ENCODE measurements at regions not wholly inside any gene's neighbourhood (a gene's known extent, or its start where the extent isn't known, plus 50 kb on each side); places are given as distances from the start of the nearest gene placed in this dataset.

DNA sequence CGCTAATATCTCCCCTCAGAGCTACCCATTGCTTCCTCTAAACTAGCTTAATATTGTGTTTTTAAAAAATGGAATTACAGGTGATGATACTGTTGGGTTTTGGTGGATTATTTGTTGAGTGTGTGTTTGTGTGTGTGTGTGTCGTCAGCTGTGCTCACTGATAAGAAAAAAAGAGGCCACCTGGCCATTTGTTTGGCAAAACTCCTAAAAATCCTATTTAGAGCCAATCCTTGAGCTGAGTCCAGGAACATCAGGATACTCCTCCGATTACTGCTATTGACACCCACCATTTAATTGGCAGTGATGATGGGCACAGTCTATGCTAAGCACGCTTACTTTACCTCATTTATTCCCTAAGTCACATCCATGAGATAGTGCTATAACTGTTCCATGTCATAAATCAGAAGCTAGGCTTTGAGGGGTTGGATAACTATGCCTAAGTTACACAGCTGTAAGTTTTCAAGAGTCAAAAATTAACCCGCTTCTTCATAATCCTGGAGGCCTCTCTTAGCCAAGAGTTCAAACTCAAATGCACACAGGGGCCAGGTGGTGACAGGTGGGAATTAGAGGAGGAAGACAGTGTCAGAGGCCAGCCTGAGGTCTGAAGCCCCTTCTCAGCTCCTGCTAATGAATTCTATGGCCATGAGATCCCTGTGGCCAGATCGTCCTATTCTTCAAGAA, 1026.6 kb upstream of the TMEM132C start:
- TF ChIP-seq, protein P1, sequence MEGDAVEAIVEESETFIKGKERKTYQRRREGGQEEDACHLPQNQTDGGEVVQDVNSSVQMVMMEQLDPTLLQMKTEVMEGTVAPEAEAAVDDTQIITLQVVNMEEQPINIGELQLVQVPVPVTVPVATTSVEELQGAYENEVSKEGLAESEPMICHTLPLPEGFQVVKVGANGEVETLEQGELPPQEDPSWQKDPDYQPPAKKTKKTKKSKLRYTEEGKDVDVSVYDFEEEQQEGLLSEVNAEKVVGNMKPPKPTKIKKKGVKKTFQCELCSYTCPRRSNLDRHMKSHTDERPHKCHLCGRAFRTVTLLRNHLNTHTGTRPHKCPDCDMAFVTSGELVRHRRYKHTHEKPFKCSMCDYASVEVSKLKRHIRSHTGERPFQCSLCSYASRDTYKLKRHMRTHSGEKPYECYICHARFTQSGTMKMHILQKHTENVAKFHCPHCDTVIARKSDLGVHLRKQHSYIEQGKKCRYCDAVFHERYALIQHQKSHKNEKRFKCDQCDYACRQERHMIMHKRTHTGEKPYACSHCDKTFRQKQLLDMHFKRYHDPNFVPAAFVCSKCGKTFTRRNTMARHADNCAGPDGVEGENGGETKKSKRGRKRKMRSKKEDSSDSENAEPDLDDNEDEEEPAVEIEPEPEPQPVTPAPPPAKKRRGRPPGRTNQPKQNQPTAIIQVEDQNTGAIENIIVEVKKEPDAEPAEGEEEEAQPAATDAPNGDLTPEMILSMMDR (IDR thresholded peaks at IDR 0.05; ENCODE audit: insufficient read depth, low read length), result no peak
- TF ChIP-seq, protein P2, sequence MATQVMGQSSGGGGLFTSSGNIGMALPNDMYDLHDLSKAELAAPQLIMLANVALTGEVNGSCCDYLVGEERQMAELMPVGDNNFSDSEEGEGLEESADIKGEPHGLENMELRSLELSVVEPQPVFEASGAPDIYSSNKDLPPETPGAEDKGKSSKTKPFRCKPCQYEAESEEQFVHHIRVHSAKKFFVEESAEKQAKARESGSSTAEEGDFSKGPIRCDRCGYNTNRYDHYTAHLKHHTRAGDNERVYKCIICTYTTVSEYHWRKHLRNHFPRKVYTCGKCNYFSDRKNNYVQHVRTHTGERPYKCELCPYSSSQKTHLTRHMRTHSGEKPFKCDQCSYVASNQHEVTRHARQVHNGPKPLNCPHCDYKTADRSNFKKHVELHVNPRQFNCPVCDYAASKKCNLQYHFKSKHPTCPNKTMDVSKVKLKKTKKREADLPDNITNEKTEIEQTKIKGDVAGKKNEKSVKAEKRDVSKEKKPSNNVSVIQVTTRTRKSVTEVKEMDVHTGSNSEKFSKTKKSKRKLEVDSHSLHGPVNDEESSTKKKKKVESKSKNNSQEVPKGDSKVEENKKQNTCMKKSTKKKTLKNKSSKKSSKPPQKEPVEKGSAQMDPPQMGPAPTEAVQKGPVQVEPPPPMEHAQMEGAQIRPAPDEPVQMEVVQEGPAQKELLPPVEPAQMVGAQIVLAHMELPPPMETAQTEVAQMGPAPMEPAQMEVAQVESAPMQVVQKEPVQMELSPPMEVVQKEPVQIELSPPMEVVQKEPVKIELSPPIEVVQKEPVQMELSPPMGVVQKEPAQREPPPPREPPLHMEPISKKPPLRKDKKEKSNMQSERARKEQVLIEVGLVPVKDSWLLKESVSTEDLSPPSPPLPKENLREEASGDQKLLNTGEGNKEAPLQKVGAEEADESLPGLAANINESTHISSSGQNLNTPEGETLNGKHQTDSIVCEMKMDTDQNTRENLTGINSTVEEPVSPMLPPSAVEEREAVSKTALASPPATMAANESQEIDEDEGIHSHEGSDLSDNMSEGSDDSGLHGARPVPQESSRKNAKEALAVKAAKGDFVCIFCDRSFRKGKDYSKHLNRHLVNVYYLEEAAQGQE (IDR thresholded peaks at IDR 0.05; ENCODE audit: insufficient replicate concordance, low read depth), result no peak
- no peak for TF ChIP-seq POLR2AphosphoS5 (IDR thresholded peaks at IDR 0.05; ENCODE audit: low read depth)

All from HL-60 (cell line).